Activated CD8-positive, alpha-beta memory T cell treated with anti-CD3 and anti-CD28 coated beads, Interleukin-2, amount 10 ng/mL, durations not matched to agents 7 days and 5 days (primary cell): ENCODE measurements at regions not wholly inside any gene's neighbourhood (a gene's known extent, or its start where the extent isn't known, plus 50 kb on each side); places are given as distances from the start of the nearest gene placed in this dataset.
"Not testable (repeated sequence)": the region's sequence is repeated elsewhere in the genome, so short reads cannot be mapped to it uniquely, and the experiment has no call there.

Experiments
- ATAC-seq: fragments of 150-1000 bp; cut with Tn5 transposase; one replicate; pipeline ENCODE4 v1.10.0; 2021; ENCODE audit warnings: moderate library complexity
- CTCF ChIA-PET: fragments of 350-600 bp; sonication (Branson Sonifier 250); formaldehyde crosslinking; loops from one replicate; lab custom pipeline; 2021; ENCODE audit warnings: antibody characterized with exemption; lab: Charles Lee
- DNase-seq: peaks from one replicate; pipeline ENCODE4 v3.0.0-alpha.2; 2020
- H3K27ac Mint-ChIP-seq: one replicate; pipeline ENCODE4 v1.8.0; 2021; ENCODE audit warnings: mild to moderate bottlenecking, mixed read lengths
- H3K27me3 Mint-ChIP-seq: one replicate; pipeline ENCODE4 v1.8.0; 2021; ENCODE audit warnings: mixed read lengths
- H3K36me3 Mint-ChIP-seq: one replicate; pipeline ENCODE4 v1.8.0; 2021; ENCODE audit warnings: mild to moderate bottlenecking, mixed read lengths
- H3K4me1 Mint-ChIP-seq: one replicate; pipeline ENCODE4 v1.8.0; 2021; ENCODE audit warnings: mixed read lengths
- H3K4me3 Mint-ChIP-seq: one replicate; pipeline ENCODE4 v1.8.0; 2021; ENCODE audit warnings: mild to moderate bottlenecking, moderate library complexity, mixed read lengths
- H3K9me3 Mint-ChIP-seq: one replicate; pipeline ENCODE4 v1.8.0; 2022; ENCODE audit warnings: low read depth, mixed read lengths

GRCh38 chr3:34635352-34635850 lies 837.0 kb downstream of the PDCD6IP start:
- H3K4me3 Mint-ChIP-seq: no peak overlapping the region
- H3K27ac Mint-ChIP-seq: no peak overlapping the region
- no peaks in the 10 kb centered on the region for H3K4me1 Mint-ChIP-seq
- H3K9me3 Mint-ChIP-seq: peaks cover 6% of the 10 kb centered on the region
- H3K36me3 Mint-ChIP-seq: no peaks in the 10 kb centered on the region
- DNase-seq (no peak), ATAC-seq (no peak)
- CTCF ChIA-PET: no interaction called here
- no peaks in the 10 kb centered on the region for H3K27me3 Mint-ChIP-seq

DNA sequence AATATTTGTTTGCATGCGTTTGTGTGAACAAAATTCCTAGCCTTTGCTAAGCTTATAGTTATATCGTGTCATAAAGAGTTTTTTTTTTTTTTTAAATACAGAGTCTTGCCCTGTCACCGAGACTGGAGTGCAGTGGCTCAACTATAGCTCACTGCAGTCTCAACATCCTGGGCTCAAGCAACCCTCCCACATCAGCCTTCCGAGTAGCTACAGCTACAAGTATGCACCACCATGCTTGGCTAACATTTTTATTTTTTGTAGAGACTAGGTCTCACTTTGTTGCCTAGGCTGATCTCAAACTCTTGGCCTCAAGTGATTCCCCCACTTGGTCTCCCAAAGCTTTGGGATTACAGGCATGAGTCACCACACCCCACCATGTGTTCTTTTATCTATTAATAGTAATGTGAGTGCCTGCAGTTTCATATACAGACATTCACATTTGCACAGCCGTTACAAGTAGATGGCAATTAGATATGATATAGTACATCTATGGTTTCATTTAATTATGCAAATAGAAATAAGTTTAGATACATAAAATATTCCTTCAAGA lies 848.6 kb downstream of the PDCD6IP start:
- Mint-ChIP-seq H3K4me3 (no peak overlapping the region), H3K27me3 (no peaks in the 10 kb centered on the region), H3K36me3 (no peaks in the 10 kb centered on the region), H3K4me1 (no peaks in the 10 kb centered on the region), H3K9me3 (peaks cover 4% of the 10 kb centered on the region), H3K27ac (no peak overlapping the region)
- ATAC-seq: no peak
- DNase-seq: no peak
- CTCF ChIA-PET: no interaction called here

DNA sequence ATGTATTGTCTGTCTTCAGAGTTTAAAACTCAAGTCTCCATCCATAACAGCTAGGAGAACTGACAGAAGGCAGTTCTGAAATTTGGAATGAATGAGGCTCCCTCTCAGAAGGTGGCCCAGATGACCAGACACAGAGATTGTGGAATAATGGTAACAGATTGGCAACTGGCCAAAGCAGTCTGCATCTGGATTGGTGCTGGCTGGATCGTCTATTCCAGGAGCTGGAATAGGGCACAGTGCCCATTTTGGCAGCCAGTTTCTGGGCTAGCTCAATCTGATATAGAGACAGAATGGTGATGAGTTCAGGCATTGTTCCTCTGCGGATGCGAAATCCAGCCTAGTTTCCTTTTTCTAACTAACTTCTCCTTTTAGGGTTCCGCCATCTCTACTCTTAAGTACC lies 851.7 kb downstream of the PDCD6IP start:
- Mint-ChIP-seq H3K4me3 (no peak overlapping the region), H3K27me3 (no peaks in the 10 kb centered on the region), H3K9me3 (no peaks in the 10 kb centered on the region), H3K36me3 (no peaks in the 10 kb centered on the region), H3K4me1 (no peaks in the 10 kb centered on the region), H3K27ac (no peak overlapping the region)
- ATAC-seq: no peak
- CTCF ChIA-PET: no interaction called here
- no peak for DNase-seq

GRCh38 chr3:34668915-34669314 lies 870.5 kb downstream of the PDCD6IP start:
- Mint-ChIP-seq H3K27me3 (no peaks in the 10 kb centered on the region), H3K4me1 (no peaks in the 10 kb centered on the region), H3K27ac (no peak overlapping the region), H3K9me3 (peaks cover 4% of the 10 kb centered on the region), H3K4me3 (no peak overlapping the region), H3K36me3 (no peaks in the 10 kb centered on the region)
- ATAC-seq (no peak), DNase-seq (no peak)
- CTCF ChIA-PET: no interaction called here

DNA sequence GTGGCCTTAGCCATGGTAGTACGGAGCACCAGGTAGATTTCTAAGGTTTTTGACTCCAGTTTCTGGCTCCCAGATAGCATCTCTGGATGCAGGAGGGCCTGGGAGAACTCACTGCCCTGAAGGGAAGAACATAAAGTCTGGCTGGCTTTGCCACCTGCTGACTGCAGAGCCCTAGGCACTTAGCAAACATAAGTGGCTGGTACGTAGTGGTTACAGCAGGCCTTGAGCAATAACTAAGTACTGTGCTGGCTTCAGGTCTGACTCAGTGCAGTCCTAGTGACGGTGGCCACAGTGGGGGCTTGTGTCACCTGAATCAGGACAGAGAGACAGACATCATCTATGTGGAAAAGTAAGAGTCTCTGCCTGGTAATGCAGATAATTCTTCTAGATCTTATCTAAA lies 871.1 kb downstream of the PDCD6IP start:
- CTCF ChIA-PET: no interaction called here
- no peaks in the 10 kb centered on the region for H3K27me3 Mint-ChIP-seq
- H3K36me3 Mint-ChIP-seq: no peaks in the 10 kb centered on the region
- DNase-seq: no peak
- H3K27ac Mint-ChIP-seq: no peak overlapping the region
- peaks cover 4% of the 10 kb centered on the region for H3K9me3 Mint-ChIP-seq
- no peak for ATAC-seq
- H3K4me1 Mint-ChIP-seq: no peaks in the 10 kb centered on the region
- no peak overlapping the region for H3K4me3 Mint-ChIP-seq

DNA sequence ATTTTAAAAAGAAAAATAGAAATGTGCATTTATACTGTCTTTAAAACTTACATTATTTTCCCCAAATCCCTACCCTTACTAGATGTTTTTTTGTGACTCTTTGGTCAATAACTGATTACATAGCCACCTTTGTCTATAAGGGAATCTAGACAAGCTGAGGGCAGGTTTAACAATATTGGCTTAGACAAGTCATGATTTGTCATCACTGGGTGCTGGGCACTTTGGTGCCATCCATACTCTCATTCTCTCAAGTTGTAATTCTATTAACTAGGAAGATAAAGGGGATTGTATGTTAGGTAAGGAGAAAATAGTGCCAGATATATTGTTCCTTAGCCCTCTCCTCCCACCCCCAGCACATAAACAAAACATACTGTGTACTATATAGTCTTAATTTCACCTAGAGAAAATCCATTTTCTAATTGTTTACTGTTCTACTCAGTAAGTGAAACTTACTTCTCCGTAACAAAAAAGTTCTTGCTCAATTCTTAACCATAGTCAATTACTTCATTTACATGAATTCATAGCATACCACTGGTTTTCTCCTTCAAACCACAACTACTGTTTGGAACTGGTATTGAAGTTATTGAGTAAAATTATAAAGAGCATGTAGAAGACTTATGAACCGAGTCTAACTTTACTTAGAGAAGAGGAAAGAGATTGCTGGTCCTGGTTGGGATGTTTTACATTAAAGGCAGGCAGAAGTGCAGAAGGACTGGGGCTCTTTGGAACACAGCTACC lies 877.1 kb downstream of the PDCD6IP start:
- Mint-ChIP-seq H3K27me3 (no peaks in the 10 kb centered on the region), H3K4me1 (no peaks in the 10 kb centered on the region), H3K4me3 (no peak overlapping the region), H3K27ac (no peak overlapping the region), H3K36me3 (no peaks in the 10 kb centered on the region), H3K9me3 (peaks cover 9% of the 10 kb centered on the region)
- CTCF ChIA-PET: no interaction called here
- ATAC-seq (no peak), DNase-seq (no peak)

- H3K9me3 Mint-ChIP-seq: peaks cover 9% of the 10 kb centered on the region
Observed at GRCh38 chr3:34676436-34676835, 878.0 kb downstream of the PDCD6IP start.

GRCh38 chr3:34678575-34678974 lies 880.1 kb downstream of the PDCD6IP start:
- Mint-ChIP-seq H3K4me3 (no peak overlapping the region), H3K27ac (no peak overlapping the region), H3K4me1 (no peaks in the 10 kb centered on the region), H3K27me3 (no peaks in the 10 kb centered on the region), H3K9me3 (peaks cover 8% of the 10 kb centered on the region), H3K36me3 (no peaks in the 10 kb centered on the region)
- ATAC-seq (no peak), DNase-seq (no peak)
- CTCF ChIA-PET: no interaction called here

More at GRCh38 chr3:34676436-34676835, 878.0 kb downstream of the PDCD6IP start:
- Mint-ChIP-seq H3K36me3 (no peaks in the 10 kb centered on the region), H3K27ac (no peak overlapping the region), H3K27me3 (no peaks in the 10 kb centered on the region), H3K4me3 (no peak overlapping the region), H3K4me1 (no peaks in the 10 kb centered on the region)
- ATAC-seq: no peak
- CTCF ChIA-PET: no interaction called here
- no peak for DNase-seq

GRCh38 chr3:34679055-34679454 lies 880.6 kb downstream of the PDCD6IP start:
- DNase-seq, H3K36me3 Mint-ChIP-seq, CTCF ChIA-PET, H3K27me3 Mint-ChIP-seq, H3K4me1 Mint-ChIP-seq, H3K27ac Mint-ChIP-seq, ATAC-seq, H3K4me3 Mint-ChIP-seq, H3K9me3 Mint-ChIP-seq: not testable (repeated sequence)

DNA sequence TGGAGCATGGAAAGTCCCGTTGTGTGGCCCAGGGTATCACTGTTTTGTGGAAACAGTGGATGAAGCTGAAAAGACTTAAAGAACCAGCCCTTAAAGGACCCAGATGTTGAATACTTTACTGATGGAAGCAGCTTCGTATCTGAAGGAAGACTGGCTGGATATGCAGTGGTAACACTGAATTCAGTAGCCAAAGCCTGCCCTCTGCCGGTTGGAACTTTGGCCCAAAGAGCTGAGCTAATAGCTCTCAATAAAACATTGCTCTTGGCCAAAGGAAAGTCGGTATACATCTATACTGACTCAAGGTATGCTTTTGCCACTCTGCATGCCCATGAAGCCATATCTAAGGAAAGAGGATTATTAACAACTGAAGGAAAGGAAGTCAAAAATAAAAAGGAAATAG lies 885.4 kb downstream of the PDCD6IP start:
- H3K9me3 Mint-ChIP-seq: peaks cover 8% of the 10 kb centered on the region
- CTCF ChIA-PET: interaction anchor here (1.4 to 1.8 kb wide), 2 partner anchors 423 to 801 kb away, joined by 5 to 6 read pairs; no protein-coding TSS in a partner anchor
- no peaks in the 10 kb centered on the region for H3K27me3 Mint-ChIP-seq
- no peaks in the 10 kb centered on the region for H3K36me3 Mint-ChIP-seq
- ATAC-seq (no peak), DNase-seq (peak; percentile 41)
- H3K27ac Mint-ChIP-seq: no peak overlapping the region
- no peak overlapping the region for H3K4me3 Mint-ChIP-seq
- no peaks in the 10 kb centered on the region for H3K4me1 Mint-ChIP-seq

GRCh38 chr3:34686541-34686940 lies 888.1 kb downstream of the PDCD6IP start:
- Mint-ChIP-seq H3K9me3 (peaks cover 2% of the 10 kb centered on the region), H3K4me3 (no peak overlapping the region), H3K27me3 (no peaks in the 10 kb centered on the region), H3K27ac (no peak overlapping the region), H3K36me3 (no peaks in the 10 kb centered on the region), H3K4me1 (no peaks in the 10 kb centered on the region)
- DNase-seq: no peak
- no peak for ATAC-seq
- CTCF ChIA-PET: no interaction called here

DNA sequence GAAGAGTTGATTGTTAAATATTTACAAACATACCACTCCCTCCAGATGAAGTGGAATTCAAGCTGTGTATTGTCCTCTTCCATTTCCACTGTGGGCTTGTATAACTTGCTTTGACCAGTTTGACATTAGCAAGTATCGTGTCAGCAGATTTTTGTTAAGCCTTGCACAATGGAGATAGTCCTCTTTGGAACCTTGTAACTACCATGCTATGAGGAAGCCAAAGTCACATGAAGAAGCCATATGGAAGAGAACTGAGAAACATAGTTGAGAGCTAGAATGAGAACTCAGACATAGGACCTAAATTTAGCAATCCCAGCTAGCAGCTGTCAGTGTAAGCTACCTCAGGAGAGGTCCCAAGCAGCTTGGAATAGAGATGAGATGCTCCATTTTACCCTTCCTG lies 889.2 kb downstream of the PDCD6IP start:
- H3K9me3 Mint-ChIP-seq: no peaks in the 10 kb centered on the region
- ATAC-seq: no peak
- no peaks in the 10 kb centered on the region for H3K4me1 Mint-ChIP-seq
- CTCF ChIA-PET: no interaction called here
- no peaks in the 10 kb centered on the region for H3K36me3 Mint-ChIP-seq
- H3K4me3 Mint-ChIP-seq: no peak overlapping the region
- no peak overlapping the region for H3K27ac Mint-ChIP-seq
- no peaks in the 10 kb centered on the region for H3K27me3 Mint-ChIP-seq
- no peak for DNase-seq

GRCh38 chr3:34696831-34697230 lies 898.4 kb downstream of the PDCD6IP start:
- Mint-ChIP-seq H3K4me1 (no peaks in the 10 kb centered on the region), H3K27me3 (no peaks in the 10 kb centered on the region), H3K27ac (no peak overlapping the region), H3K36me3 (no peaks in the 10 kb centered on the region), H3K4me3 (no peak overlapping the region), H3K9me3 (peaks cover 11% of the 10 kb centered on the region)
- DNase-seq: no peak
- CTCF ChIA-PET: no interaction called here
- no peak for ATAC-seq

- no peaks in the 10 kb centered on the region for H3K36me3 Mint-ChIP-seq
- H3K4me3 Mint-ChIP-seq: no peak overlapping the region
- H3K9me3 Mint-ChIP-seq: peaks cover 23% of the 10 kb centered on the region
- no peaks in the 10 kb centered on the region for H3K4me1 Mint-ChIP-seq
- no peak for ATAC-seq
- no peak for DNase-seq
- CTCF ChIA-PET: no interaction called here
- H3K27me3 Mint-ChIP-seq: no peaks in the 10 kb centered on the region
- H3K27ac Mint-ChIP-seq: no peak overlapping the region
Observed at GRCh38 chr3:34703053-34703452, 904.6 kb downstream of the PDCD6IP start.
